SK-N-MC (cell line): ENCODE measurements at regions not wholly inside any gene's neighbourhood (a gene's known extent, or its start where the extent isn't known, plus 50 kb on each side); places are given as distances from the start of the nearest gene placed in this dataset.

ENCODE experiments used
- DNase-seq: peaks from one replicate; pipeline ENCODE4 v3.0.0-alpha.2; 2011; ENCODE audit warnings: low read depth, low spot score
- H3K27ac ChIP-seq: fragments of 200-600 bp; sonication (generic); 2 replicates; pipeline ENCODE4 v1.5.1; 2016; ENCODE audit warnings: mixed run types
- H3K36me3 ChIP-seq: fragments of 200-600 bp; sonication (generic); 2 replicates; pipeline ENCODE4 v1.6.1; 2017; ENCODE audit warnings: antibody characterized with exemption, low read length, mixed read lengths; ENCODE audit not compliant: insufficient read depth
- H3K4me3 ChIP-seq: fragments of 200-600 bp; sonication (generic); 2 replicates; pipeline ENCODE4 v1.5.1; 2016
- H3K9ac ChIP-seq: fragments of 200-600 bp; sonication (generic); 2 replicates; pipeline ENCODE4 v1.8.0; 2017; ENCODE audit warnings: mixed run types, mixed read lengths; ENCODE audit not compliant: insufficient read length
- H3K9me3 ChIP-seq: fragments of 200-600 bp; sonication (generic); 2 replicates; pipeline ENCODE4 v1.6.1; 2017; ENCODE audit warnings: low read depth, mild to moderate bottlenecking, antibody characterized with exemption, low read length, moderate library complexity, mixed read lengths
- EZH2 ChIP-seq: fragments of 200-600 bp; sonication (generic); IDR thresholded peaks from one replicate; pipeline ENCODE4 v1.6.1; 2017; ENCODE audit warnings: antibody characterized with exemption
- FOXP2 ChIP-seq: optimal IDR thresholded peaks from 2 replicates; pipeline ENCODE3; 2011; ENCODE audit warnings: mild to moderate bottlenecking, moderate library complexity; ENCODE audit not compliant: insufficient read depth; ENCODE audit errors: extremely low read length, control extremely low read depth
- POLR2AphosphoS5 ChIP-seq: IDR thresholded peaks from 2 replicates; pipeline ENCODE4 v1.6.1; 2012; ENCODE audit warnings: mild to moderate bottlenecking, low read depth, low read length, borderline replicate concordance

DNA sequence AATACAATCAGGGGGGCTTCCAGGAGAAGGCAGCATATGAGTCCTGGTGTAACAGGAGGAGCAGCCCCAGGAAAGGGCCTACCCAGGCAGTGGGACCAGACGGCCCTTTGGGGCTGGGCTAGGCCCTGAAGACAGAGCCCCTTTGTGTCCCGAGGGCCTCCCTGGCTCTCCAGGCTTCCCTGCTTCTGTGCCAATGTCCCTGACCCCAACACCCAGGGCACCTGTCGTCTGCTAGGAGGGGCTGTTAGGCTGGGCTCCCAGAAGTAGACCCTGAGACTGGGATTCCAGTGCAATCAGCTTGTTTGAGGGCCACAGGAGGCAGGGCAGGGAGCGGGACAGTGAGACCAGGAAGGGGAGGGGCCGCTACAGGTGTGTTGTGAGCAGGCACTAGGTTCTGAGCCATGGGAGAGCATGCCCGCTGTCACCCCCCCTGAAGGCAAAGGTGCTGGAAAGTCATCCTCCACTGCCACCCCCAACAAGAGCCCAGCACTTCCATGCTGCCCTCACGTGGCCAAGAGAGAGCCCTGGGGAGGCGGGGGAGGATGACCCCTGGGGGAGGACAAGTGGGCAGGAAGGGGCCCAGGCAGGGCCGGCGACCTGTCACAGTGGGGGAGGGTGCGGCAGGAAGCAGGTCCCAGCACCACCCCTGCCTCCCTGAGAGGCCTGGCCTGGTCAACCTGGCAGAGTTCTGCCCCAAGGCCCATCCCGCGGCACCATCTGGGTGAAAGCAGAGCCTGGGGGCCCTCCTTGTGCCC is 64.8 kb downstream of the ADRA2C start:
- no peak for TF ChIP-seq EZH2
- no peak for TF ChIP-seq POLR2AphosphoS5
- TF ChIP-seq FOXP2 = no peak
- Histone ChIP-seq H3K9ac (no peak overlapping the region), H3K4me3 (no peak overlapping the region), H3K27ac (no peak overlapping the region), H3K36me3 (no peaks in the 10 kb centered on the region), H3K9me3 (no peaks in the 10 kb centered on the region)
- DNase-seq = no peak

DNA sequence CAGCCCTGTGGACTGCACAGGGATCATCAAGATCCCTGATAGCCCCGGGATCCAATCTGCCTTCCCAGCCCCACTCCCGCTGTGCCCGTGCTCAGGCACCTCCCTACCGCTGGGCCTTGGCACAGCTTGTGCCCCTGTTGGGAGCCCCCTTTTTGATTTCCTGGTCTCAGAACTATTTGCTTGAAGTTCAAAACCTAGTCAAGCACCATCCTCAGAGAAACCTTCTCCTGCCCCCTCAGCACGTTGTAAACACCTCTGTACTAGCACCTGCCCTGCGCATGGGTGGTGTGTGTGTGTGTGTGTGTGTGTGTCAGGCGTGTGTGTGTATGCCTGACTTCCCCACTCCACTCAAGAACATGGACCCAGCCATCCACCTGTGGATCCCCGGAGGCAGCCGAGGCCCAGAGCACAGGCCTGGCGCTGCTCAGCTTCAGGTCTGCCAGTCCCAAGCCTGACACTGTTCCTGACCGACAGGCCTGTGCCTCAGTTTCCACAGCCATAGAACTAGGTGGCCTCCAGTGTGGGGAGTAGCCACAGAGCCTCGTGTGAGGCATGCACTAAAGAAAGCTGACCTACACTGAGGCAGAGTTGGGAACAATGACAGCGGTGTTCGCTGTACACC is 65.5 kb downstream of the ADRA2C start:
- no peaks in the 10 kb centered on the region for H3K36me3 ChIP-seq
- TF ChIP-seq FOXP2 (no peak), POLR2AphosphoS5 (no peak), EZH2 (no peak)
- no peaks in the 10 kb centered on the region for H3K9me3 ChIP-seq
- H3K9ac ChIP-seq = no peak overlapping the region
- no peak for DNase-seq
- no peak overlapping the region for H3K4me3 ChIP-seq
- H3K27ac ChIP-seq = no peak overlapping the region

DNA sequence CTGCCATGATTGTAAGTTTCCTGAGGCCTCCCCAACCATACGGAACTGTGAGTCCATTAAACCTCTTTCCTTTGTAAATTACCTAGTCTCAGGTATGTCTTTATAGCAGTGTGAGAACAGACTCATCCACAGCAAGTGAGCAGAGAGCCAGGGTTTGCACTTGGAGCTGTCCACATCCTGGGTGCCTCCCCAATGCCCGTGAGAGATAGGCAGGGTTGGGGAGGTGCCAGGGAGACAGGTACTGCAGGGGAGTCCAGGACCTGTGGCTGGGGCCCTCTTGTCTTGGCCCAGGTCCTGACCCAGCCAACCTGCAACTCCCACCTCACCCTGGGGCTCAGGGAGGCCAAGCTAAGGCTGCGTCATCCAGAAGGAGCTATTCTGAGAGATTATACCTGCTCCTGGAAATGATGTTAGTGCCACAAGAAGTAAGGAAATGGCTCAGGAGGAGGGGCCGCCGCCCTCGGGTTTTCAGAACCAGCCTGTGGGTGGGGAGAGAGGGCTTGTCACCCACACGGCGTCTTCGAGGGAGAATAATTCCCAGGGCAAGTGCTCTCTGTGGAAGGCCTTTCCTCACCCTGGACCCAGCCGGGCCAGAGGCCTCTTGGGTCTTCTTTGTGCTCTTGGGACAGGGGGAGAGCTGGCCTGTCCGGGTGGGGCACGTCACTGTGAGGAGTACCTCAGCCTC is 66.5 kb downstream of the ADRA2C start:
- Histone ChIP-seq H3K4me3 (no peak overlapping the region), H3K36me3 (no peaks in the 10 kb centered on the region), H3K9me3 (no peaks in the 10 kb centered on the region), H3K9ac (no peak overlapping the region), H3K27ac (no peak overlapping the region)
- TF ChIP-seq FOXP2 (no peak), EZH2 (no peak), POLR2AphosphoS5 (no peak)
- DNase-seq = no peak

DNA sequence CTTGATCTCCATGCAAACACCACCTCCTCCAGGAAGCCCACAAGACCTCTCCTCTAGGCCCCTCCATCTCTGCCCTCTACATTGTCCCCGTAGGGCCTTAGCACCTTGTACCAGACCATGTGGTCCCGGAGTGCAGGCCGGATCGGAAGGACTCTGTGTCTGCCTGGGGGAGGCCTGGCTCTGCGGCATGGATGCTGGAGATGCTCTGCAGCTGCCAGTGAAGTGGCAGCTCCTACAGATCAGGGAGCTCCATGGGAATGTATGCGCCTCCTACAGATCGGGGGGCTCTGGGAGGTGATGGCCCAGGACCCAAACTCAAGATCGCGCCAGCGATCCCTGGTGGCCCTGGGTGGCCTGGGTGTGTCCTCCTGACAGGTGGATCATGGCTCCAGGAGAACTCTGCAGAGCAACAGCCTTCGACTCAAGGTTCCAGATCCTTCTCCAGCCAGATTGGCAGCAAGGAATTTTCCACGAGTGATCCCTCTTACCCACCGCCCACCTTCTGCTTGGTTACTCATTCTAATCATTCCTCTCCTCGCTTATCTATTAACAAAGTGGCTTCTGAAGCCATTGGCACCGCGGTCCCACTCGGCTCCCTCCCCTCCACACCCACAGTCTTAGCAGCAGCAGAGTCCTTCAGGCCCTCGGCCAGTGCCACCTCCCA is 67.3 kb downstream of the ADRA2C start:
- DNase-seq = no peak
- no peak overlapping the region for H3K9ac ChIP-seq
- H3K36me3 ChIP-seq = no peaks in the 10 kb centered on the region
- H3K9me3 ChIP-seq = no peaks in the 10 kb centered on the region
- no peak overlapping the region for H3K4me3 ChIP-seq
- TF ChIP-seq POLR2AphosphoS5 (no peak), EZH2 (no peak), FOXP2 (no peak)
- no peak overlapping the region for H3K27ac ChIP-seq

DNA sequence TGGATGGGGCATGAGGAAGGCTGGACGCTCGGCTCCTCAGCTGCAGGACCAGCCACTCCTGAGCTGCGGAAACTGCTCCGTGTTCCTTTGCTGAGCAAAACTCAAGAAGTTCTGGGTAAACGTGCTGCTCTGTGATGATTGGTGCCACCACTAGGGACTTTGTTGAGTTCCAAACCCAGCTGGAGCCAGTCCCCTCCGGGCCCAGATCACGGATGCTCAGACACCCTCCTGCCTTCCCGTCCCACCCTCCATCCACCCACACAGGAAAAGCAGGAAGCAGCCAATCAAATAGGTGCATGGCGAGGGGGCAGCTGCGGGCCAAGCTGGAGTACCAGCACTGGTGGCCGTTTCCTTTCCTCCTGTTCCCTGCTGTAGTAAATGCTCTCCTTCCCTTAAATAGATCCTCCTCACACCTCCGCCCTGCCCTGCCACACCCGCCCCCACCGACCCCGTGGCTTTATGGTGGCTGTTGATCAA is 68.0 kb downstream of the ADRA2C start:
- H3K36me3 ChIP-seq = no peaks in the 10 kb centered on the region
- no peak overlapping the region for H3K27ac ChIP-seq
- H3K9ac ChIP-seq = no peak overlapping the region
- no peak for DNase-seq
- no peak for TF ChIP-seq EZH2
- no peak for TF ChIP-seq FOXP2
- TF ChIP-seq POLR2AphosphoS5 = no peak
- H3K4me3 ChIP-seq = no peak overlapping the region
- no peaks in the 10 kb centered on the region for H3K9me3 ChIP-seq

DNA sequence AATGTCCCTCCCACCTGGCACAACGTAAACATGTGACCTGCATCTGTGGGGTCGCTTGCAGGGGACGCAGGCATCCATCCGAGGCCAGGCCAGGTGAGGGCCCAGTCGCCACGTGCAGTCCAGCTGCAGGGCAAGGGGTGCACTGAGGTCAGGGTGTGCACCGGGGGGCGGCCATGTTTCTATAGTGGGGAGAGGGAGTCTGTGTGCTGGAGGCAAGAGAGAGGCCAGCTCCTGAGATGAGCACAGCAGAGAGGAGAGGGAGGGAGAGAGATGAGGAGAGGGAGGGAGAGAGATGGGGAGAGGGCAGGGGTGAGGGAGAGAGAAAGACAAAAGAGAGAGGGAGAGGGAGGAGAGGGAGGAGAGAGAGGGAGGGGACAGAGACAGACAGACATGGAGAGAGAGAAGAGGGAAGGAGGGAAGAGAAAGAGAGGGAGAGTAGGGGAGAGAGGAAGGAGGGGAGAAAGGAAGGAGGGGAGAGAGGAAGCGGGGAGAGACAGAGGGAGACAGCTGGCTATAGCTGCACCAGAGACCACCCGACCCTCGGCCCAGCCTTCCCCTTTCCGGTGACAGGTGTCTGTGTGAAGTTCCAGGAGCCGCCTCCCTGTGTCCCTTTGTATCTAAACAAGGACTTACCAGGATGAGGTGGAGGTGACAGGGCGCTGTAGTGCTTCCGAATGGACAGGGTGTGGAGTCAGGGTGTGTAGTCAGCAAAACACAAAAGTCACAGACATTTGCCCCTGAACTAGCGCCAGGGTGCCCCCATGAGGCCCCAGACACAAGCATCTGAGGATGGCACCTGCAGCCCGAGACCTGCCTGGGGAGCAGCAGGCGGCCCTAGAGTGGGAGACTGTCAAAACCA is 68.7 kb downstream of the ADRA2C start:
- no peaks in the 10 kb centered on the region for H3K9me3 ChIP-seq
- no peak overlapping the region for H3K4me3 ChIP-seq
- TF ChIP-seq POLR2AphosphoS5 (no peak), EZH2 (no peak), FOXP2 (no peak)
- no peak overlapping the region for H3K9ac ChIP-seq
- H3K36me3 ChIP-seq = no peaks in the 10 kb centered on the region
- no peak for DNase-seq
- H3K27ac ChIP-seq = no peak overlapping the region

DNA sequence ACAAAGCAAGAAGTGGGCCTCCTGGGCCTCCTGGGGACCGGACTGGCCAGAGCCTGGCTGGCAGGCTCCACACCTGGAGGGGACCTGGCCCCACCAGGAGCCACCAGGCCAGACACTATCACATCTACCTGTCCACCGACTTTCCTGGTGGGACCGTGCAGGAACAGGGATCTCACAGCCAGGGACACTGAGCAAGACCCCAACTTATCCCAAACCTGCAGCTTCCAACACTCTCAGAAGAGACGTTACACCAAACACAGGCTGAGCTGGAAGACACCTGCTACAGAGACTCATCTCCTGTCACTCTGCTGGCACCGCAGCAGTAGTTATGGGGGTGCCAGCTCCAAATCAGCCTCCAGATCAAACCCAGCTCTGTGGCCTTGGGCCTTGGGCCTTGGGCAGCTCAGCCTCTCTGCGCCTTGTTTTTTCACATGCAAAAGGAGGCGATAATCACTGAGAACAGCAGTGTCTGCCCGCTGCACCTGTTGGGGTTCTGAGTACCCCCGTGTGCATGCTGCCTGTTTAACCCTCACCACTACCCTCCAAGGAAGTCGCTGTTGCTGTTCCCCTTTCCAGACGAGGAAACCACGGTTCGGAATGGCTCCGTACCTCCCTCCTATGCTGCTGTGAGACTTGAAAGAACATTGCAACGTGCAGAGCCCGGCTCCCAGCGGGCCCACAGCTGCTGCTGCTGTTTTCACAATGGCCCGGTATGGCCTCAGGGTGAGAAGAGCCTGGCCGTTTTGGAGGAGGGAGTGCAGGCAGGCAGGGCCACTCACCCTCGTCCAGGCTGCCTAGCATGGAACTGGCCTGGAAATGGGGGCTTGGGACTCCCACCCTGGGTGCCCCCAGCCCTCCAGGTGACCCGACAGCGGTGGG is 69.6 kb downstream of the ADRA2C start:
- Histone ChIP-seq H3K36me3 (no peaks in the 10 kb centered on the region), H3K4me3 (no peak overlapping the region), H3K9ac (no peak overlapping the region), H3K9me3 (no peaks in the 10 kb centered on the region), H3K27ac (no peak overlapping the region)
- DNase-seq = no peak
- no peak for TF ChIP-seq POLR2AphosphoS5
- TF ChIP-seq EZH2 = no peak
- TF ChIP-seq FOXP2 = no peak
